HG03280 (cell line): ENCODE measurements at regions not wholly inside any gene's neighbourhood (a gene's known extent, or its start where the extent isn't known, plus 50 kb on each side); places are given as distances from the start of the nearest gene placed in this dataset.

Experiments
- ATAC-seq: cut with Tn5 transposase; IDR thresholded peaks from one replicate; pipeline ENCODE4 v1.9.1; 2021; ENCODE audit warnings: mild to moderate bottlenecking, moderate library complexity; ENCODE audit not compliant: unreplicated experiment

- ATAC-seq, result no peak
Observed at GRCh38 chr1:227451057-227451456, 112.3 kb upstream of the ZNF678 start.

GRCh38 chr1:227450489-227450888, 112.9 kb upstream of the ZNF678 start:
- ATAC-seq, result no peak

GRCh38 chr1:227449741-227450441, 113.5 kb upstream of the ZNF678 start:
- ATAC-seq, result no peak

GRCh38 chr1:227449051-227449450, 114.3 kb upstream of the ZNF678 start:
- peak; percentile 75 for ATAC-seq

GRCh38 chr1:227447531-227447990, 115.8 kb upstream of the ZNF678 start:
- no peak for ATAC-seq

GRCh38 chr1:227445746-227446145, 117.6 kb upstream of the ZNF678 start:
- ATAC-seq, result no peak

- no peak for ATAC-seq
Observed at GRCh38 chr1:227445092-227445674, 118.2 kb upstream of the ZNF678 start.

GRCh38 chr1:227440182-227440581, 121.9 kb upstream of the CDC42BPA start:
- ATAC-seq, result no peak

- no peak for ATAC-seq
Observed at GRCh38 chr1:227437495-227438008, 119.3 kb upstream of the CDC42BPA start.

- ATAC-seq, result no peak
Observed at GRCh38 chr1:227434808-227435444, 116.6 kb upstream of the CDC42BPA start.

GRCh38 chr1:227433663-227434341, 115.5 kb upstream of the CDC42BPA start:
- ATAC-seq, result no peak

GRCh38 chr1:227432981-227433380, 114.7 kb upstream of the CDC42BPA start:
- ATAC-seq, result no peak

GRCh38 chr1:227432181-227432535, 113.9 kb upstream of the CDC42BPA start:
- ATAC-seq, result no peak

GRCh38 chr1:227429447-227430359, 111.4 kb upstream of the CDC42BPA start:
- ATAC-seq, result no peak

GRCh38 chr1:227428803-227429202, 110.5 kb upstream of the CDC42BPA start:
- no peak for ATAC-seq

- no peak for ATAC-seq
Observed at GRCh38 chr1:227427411-227427810, 109.1 kb upstream of the CDC42BPA start.

- no peak for ATAC-seq
Observed at GRCh38 chr1:227424953-227425352, 106.7 kb upstream of the CDC42BPA start.

- no peak for ATAC-seq
Observed at GRCh38 chr1:227424159-227424680, 105.9 kb upstream of the CDC42BPA start.

GRCh38 chr1:227422581-227422980, 104.3 kb upstream of the CDC42BPA start:
- ATAC-seq, result no peak

GRCh38 chr1:227420147-227420546, 101.9 kb upstream of the CDC42BPA start:
- no peak for ATAC-seq
